ENCODE measurements at regions not wholly inside any gene's neighbourhood (a gene's known extent, or its start where the extent isn't known, plus 50 kb on each side); places are given as distances from the start of the nearest gene placed in this dataset.

DNA sequence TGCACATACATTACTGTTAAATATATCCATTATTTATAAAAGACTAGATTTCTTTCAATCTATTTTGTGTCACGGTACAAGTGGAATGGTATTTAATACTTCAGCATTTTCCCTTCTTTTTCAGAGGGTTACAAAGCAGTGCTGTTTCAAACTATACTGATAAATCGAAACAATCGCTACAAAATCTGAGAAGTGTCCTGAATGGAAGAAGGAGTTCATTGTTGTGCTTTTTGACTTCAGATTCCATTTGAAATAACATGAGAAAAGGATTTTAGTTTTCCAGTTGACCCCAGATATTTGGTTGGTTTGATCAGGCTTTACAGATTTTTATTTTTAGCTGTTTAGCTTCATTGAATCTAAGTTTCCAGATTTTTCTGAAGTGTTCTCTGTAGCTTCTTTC, 292.1 kb upstream of the ANKRD50 start:
- TF ChIP-seq POLR2AphosphoS5 (IDR thresholded peaks at IDR 0.05; ENCODE audit: low read depth, low read length) (no peak), TAF1 (IDR thresholded peaks at IDR 0.05; ENCODE audit: borderline replicate concordance, insufficient read depth, low read length) (no peak), FOXP2 (optimal IDR thresholded peaks at IDR 0.05; ENCODE audit: borderline replicate concordance, extremely low read depth, extremely low read length, insufficient read depth) (no peak)
- TF ChIP-seq, protein P1, sequence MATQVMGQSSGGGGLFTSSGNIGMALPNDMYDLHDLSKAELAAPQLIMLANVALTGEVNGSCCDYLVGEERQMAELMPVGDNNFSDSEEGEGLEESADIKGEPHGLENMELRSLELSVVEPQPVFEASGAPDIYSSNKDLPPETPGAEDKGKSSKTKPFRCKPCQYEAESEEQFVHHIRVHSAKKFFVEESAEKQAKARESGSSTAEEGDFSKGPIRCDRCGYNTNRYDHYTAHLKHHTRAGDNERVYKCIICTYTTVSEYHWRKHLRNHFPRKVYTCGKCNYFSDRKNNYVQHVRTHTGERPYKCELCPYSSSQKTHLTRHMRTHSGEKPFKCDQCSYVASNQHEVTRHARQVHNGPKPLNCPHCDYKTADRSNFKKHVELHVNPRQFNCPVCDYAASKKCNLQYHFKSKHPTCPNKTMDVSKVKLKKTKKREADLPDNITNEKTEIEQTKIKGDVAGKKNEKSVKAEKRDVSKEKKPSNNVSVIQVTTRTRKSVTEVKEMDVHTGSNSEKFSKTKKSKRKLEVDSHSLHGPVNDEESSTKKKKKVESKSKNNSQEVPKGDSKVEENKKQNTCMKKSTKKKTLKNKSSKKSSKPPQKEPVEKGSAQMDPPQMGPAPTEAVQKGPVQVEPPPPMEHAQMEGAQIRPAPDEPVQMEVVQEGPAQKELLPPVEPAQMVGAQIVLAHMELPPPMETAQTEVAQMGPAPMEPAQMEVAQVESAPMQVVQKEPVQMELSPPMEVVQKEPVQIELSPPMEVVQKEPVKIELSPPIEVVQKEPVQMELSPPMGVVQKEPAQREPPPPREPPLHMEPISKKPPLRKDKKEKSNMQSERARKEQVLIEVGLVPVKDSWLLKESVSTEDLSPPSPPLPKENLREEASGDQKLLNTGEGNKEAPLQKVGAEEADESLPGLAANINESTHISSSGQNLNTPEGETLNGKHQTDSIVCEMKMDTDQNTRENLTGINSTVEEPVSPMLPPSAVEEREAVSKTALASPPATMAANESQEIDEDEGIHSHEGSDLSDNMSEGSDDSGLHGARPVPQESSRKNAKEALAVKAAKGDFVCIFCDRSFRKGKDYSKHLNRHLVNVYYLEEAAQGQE (IDR thresholded peaks at IDR 0.05; ENCODE audit: insufficient read depth in 1 of 2, low read depth in 2 of 2, low read length in 2 of 2), result no peak
